GM21381 (cell line): ENCODE measurements at regions not wholly inside any gene's neighbourhood (a gene's known extent, or its start where the extent isn't known, plus 50 kb on each side); places are given as distances from the start of the nearest gene placed in this dataset.
"Not testable (repeated sequence)": the region's sequence is repeated elsewhere in the genome, so short reads cannot be mapped to it uniquely, and the experiment has no call there.

ENCODE experiments used
- ATAC-seq: cut with Tn5 transposase; IDR thresholded peaks from one replicate; pipeline ENCODE4 v1.9.1; 2021; ENCODE audit warnings: mild to moderate bottlenecking, moderate library complexity; ENCODE audit not compliant: unreplicated experiment

GRCh38 chr10:28137907-28138880, 139.3 kb upstream of the ODAD2 start:
- no peak for ATAC-seq

- ATAC-seq: no peak
Observed at GRCh38 chr10:28135258-28135657, 136.4 kb upstream of the ODAD2 start.

GRCh38 chr10:28130267-28130666, 131.4 kb upstream of the ODAD2 start:
- no peak for ATAC-seq

GRCh38 chr10:28127881-28128280, 129.0 kb upstream of the ODAD2 start:
- no peak for ATAC-seq

- no peak for ATAC-seq
Observed at GRCh38 chr10:28125701-28126100, 126.8 kb upstream of the ODAD2 start.

GRCh38 chr10:28120795-28121194, 121.9 kb upstream of the ODAD2 start:
- no peak for ATAC-seq

GRCh38 chr10:28120043-28120749, 121.3 kb upstream of the ODAD2 start:
- ATAC-seq: no peak

GRCh38 chr10:28118985-28119628, 120.2 kb upstream of the ODAD2 start:
- no peak for ATAC-seq

- ATAC-seq: no peak
Observed at GRCh38 chr10:28113202-28113601, 114.3 kb upstream of the ODAD2 start.

GRCh38 chr10:28111712-28112111, 112.8 kb upstream of the ODAD2 start:
- ATAC-seq: no peak

GRCh38 chr10:28105561-28105960, 106.7 kb upstream of the ODAD2 start:
- ATAC-seq: no peak

- no peak for ATAC-seq
Observed at GRCh38 chr10:28097633-28098032, 98.8 kb upstream of the ODAD2 start.

GRCh38 chr10:28095791-28096378, 97.0 kb upstream of the ODAD2 start:
- ATAC-seq: no peak

- no peak for ATAC-seq
Observed at GRCh38 chr10:28094121-28094520, 95.2 kb upstream of the ODAD2 start.

- no peak for ATAC-seq
Observed at GRCh38 chr10:28091913-28092312, 93.0 kb upstream of the ODAD2 start.

- ATAC-seq: no peak
Observed at GRCh38 chr10:28090506-28090905, 91.6 kb upstream of the ODAD2 start.

- ATAC-seq: no peak
Observed at GRCh38 chr10:28089467-28089866, 90.6 kb upstream of the ODAD2 start.

- no peak for ATAC-seq
Observed at GRCh38 chr10:28087661-28088351, 88.9 kb upstream of the ODAD2 start.

- not testable (repeated sequence) for ATAC-seq
Observed at GRCh38 chr10:28085760-28086159, 86.9 kb upstream of the ODAD2 start.

- no peak for ATAC-seq
Observed at GRCh38 chr10:28082885-28083284, 84.0 kb upstream of the ODAD2 start.

GRCh38 chr10:28082316-28082715, 83.4 kb upstream of the ODAD2 start:
- no peak for ATAC-seq
